HG02840 (cell line): ENCODE measurements at regions not wholly inside any gene's neighbourhood (a gene's known extent, or its start where the extent isn't known, plus 50 kb on each side); places are given as distances from the start of the nearest gene placed in this dataset.

ENCODE experiments used
- ATAC-seq: cut with Tn5 transposase; IDR thresholded peaks from one replicate; pipeline ENCODE4 v1.9.1; 2021; ENCODE audit warnings: mild to moderate bottlenecking, moderate library complexity, moderate number of reproducible peaks; ENCODE audit not compliant: unreplicated experiment, low FRiP score

GRCh38 chr4:179447308-179447707 lies 2005.1 kb upstream of the AGA start:
- ATAC-seq: no peak

DNA sequence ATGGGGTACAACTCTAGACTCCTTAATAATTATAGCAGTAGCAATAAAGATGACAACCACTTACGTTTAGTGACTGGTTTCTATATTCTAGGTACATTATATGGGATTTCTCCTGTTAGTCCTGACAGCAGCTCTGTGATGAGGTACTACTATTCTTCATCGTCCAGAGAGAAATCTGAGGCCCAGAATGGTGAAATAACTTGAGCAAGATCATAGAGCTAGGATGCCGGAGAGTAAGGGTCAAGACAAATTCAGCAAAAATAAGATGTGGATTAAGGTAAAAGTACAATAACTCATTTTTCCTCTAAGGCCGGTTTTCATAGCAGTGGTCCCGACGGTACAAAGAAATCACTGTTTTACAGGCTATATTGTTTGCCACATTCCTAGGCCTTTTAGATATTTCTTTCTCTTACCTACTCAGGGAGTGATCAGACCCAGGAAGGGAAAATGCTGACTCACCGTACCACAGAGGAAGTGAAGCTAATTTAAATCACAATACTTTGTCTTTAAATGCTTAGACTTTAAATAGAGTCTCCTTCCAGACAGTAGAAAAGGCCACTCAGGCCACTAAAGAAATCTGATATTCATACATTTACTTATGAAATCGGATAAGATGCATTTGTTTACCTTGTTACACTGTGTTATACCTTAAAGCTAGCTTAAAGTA lies 2023.0 kb upstream of the AGA start:
- no peak for ATAC-seq

- ATAC-seq: no peak
These were observed 2025.6 kb upstream of the AGA start for GRCh38 chr4:179467878-179468277.

- ATAC-seq: no peak
These were observed 2029.9 kb upstream of the AGA start for GRCh38 chr4:179472164-179472563.

DNA sequence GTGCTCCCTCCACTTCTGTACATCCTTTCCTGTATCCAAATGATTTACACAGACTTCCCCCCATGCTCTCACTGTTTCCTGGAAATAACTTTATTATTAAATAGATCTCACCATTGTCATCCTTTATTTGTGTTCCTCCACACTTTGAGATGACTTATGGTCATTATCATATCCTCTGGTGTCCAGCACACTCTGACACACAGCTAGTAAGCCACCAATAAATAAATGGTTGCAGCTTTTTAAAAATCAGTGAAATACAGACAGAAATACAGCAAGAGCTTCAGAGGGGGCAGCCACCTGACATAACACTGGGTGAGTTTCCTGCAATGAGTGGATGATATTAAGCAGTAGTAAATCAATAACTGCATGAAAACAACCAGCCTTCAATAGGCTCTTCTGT lies 2036.4 kb upstream of the AGA start:
- no peak for ATAC-seq

- no peak for ATAC-seq
These were observed 2043.5 kb upstream of the AGA start for GRCh38 chr4:179485781-179486180.

- no peak for ATAC-seq
These were observed 2044.5 kb upstream of the AGA start for GRCh38 chr4:179486570-179487335.

DNA sequence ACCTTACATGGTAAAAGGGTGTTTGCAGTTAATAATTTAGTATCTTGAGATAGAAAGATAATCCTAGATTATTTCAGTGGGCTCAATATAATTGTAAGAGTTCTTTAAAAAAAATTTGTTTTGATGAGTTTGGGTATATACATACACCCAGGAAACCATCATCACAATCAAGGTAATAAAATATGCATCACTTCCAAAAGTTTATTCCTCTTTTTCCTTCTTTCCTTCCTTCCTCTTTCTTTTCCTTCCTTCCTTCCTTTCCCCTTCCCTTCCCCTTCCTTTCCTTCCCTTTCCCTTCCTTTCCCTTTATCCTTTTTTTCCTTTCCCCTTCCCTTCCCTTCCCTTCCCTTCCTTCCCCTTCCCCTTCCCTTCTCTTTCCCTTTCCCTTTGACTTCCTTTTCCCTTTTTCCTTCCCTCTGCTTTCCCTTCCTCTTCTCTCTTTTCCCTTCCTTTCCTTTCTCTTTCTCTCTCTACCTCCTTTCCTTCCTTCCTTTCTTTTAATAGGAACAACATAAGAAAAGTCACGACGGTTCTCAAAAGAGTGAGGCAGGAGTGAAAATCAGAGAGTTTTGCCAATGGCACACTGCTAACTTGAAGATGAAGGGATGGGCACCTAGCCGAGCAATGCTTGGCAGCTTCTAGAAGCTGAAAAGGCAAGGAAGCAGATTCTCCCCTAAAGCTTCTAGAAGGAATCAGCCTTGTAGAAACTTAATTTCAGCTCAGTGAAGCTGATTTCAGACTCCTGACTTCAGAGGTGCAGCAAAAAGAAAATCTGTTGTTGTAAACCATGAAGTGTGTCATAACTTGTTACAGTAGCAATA lies 2050.2 kb upstream of the AGA start:
- ATAC-seq: no peak

DNA sequence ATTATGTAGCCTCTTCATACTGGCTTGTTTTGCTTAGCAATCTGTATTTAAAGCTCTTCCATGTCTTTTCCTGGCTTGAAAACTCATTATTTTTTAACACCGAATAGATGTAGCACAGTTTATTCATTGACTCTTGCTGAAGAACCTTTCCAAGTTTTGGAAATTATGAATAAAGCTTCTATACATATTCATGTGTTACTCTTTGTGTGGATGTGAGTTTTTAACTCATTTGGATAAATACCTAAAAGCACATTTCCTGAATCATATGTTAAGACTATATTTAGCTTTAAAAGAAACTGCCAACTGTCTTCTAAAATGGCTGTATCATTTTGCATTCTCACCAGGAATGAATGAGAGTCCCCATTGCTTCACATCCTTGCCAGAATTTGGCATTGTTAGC lies 2061.7 kb upstream of the AGA start:
- ATAC-seq: no peak

DNA sequence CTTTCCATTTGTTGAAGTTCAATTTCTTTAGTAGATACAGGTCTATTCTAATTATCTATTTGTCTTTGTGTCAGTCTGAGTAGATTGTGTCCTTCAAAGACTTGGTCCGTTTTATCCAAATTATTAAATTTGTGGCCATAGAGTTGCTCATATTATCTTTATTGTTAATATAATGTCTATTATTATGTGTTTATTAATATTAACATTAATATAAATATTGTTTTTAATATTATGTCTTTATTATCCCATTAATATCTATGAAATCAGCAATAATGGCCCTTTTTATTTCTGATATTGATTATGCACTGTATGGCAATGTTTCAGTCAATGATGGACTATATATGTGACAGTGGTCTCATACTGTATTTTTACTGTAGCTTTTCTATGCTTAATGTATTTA lies 2067.3 kb upstream of the AGA start:
- no peak for ATAC-seq

DNA sequence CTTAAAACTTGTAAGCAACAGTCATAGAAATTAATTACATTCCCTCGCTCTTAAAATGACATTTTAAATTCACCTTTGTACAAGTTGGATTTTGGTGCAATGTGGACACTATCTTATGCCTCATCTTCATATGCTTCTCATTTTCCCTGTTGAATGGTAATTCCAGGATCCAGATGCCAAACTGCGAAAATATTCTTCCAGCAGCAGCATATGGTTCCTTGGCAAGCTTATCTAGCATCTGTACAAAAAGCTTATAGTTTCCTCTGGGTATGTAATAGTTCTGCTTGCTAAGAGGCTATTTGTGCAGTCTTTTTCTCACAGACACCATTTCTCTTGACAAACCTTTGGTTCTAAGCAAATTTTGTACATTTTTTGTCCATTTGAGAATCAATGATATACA lies 2079.7 kb upstream of the AGA start:
- ATAC-seq: no peak

GRCh38 chr4:179530958-179531357 lies 2088.7 kb upstream of the AGA start:
- ATAC-seq: no peak

- no peak for ATAC-seq
These were observed 2094.5 kb upstream of the AGA start for GRCh38 chr4:179536694-179537093.

DNA sequence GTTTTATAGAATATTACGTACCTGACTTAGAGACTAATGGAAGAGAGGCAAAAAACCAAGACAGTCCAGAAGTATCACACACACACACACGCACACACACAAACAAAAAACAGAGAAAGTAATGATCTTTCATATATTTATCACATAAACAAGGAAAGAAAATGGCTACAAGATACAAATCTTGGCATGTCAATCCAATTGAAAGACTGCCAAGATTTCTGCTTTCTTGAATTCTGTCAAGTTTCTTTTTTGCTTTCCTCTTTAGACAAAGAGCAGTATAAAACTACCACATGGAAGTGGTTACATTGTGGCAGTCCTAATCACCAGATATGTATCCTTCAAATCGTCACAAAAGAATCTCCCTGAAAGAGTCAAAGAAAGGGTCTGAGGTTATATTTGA lies 2097.4 kb upstream of the AGA start:
- no peak for ATAC-seq

DNA sequence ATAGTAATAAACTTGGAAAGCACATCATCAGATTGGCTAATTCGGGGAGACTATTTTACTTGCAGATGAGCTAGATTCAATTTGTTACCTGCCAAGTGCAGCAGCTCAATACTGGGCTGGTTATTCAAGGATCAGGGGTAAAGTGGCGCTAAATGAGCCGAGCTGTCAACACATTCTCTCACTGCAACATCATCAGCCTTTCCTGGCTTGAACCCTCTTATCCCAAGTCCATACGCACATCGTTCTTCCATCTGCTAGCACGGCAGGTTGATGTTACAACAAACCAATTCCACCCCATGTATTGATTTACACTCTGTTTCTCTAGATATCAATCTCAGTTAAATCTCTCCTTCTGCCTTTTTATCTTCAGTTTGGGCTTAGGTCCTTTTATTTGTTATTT lies 2101.5 kb upstream of the AGA start:
- ATAC-seq: no peak

- ATAC-seq: no peak
These were observed 2102.3 kb upstream of the AGA start for GRCh38 chr4:179544496-179544895.

DNA sequence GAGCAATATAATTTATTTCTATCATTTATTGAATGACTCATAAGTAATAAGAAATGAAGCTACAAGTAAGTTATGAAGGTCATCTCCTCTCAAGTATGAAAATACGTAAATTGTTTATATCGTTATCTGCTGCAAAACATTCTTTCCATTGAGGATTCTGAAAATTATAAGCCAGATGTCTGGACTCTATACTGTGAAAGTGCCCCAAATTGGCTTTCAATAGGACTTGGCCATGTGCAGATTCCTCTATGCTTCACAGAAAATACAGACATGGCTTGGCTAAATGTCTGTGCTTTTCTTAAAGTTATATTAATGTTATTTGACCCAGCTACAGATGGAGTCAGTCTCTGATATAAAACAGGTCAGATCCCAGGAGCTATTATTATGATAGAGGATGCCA lies 2109.9 kb upstream of the AGA start:
- ATAC-seq: no peak

DNA sequence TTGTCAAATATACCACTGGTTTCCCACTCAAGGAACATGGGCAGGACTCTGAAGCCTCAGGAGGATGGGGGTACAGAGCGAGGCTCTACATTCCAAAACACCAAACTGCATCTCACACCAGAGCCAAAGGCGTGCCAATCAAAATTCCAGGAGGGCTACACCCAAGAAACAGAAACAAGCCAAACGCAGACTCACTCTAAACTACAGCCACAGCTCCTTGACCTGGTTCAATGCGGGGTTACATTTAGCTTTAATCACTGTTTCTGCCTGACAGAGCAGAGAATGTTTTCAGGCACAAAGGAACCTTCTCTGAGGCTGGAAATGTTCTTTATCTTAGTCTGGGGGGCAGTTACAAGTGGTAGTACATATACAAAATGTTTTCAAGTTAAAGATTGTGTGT lies 2121.5 kb upstream of the AGA start:
- ATAC-seq: no peak

GRCh38 chr4:179569549-179569948 lies 2127.3 kb upstream of the AGA start:
- no peak for ATAC-seq

DNA sequence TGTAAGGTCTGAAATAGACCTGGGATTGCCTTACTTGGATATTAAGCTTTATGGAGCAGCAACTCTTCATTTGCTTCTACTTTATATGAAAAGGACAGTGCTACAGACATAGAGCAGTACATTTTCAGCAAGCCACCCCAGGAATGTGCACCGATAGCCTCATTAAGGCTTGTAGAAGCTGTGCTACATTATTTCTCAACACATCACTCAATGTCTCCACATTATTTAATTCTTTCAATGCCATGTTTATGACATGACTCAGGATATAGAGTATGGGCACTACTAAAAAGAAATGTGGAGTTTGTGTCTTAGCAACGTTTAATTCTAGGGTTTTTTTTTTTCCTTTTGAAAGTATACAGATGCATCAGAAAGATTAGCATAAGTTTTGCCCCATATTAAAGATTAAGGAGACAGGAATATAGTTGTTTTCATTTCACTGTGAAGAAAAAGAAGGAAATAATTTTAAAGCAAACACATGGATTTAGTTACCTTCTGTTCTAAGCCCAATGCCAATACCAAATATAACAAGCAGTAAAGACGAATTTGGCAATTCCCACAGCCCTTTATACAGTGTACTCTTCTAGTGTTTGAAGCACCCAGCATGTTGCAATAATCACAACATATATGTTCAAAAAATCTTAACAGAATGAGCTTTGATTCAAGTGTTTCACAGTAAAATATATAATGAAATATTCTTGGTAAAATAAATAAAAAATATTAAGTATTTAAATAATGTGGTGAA lies 2140.1 kb upstream of the AGA start:
- ATAC-seq: no peak

DNA sequence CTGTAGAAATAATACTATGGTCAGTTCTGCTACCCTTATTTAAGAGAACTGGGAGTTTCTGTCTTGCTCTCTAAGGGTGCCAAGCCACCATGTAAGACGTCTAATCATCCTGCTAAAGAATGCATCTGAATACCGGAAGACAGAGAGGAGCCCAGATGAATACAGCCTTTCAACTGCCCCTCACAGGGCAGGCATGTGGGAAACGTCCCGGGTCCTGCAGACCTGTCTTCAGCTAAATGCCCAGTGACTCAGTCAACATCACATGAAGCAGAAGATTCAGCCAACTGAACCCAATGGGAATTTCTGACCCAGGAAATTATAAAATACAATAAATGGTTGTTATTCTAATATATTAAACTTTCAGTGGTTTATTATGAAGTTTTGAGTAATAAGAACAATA lies 2141.0 kb upstream of the AGA start:
- no peak for ATAC-seq
